Kidney (tissue), 13 donors: ENCODE measurements at regions not wholly inside any gene's neighbourhood (a gene's known extent, or its start where the extent isn't known, plus 50 kb on each side); places are given as distances from the start of the nearest gene placed in this dataset.

Source experiments
- DNase-seq, 5 donors: peaks; one replicate each; pipeline ENCODE4 v3.0.0-alpha.2; 2013 to 2020
- FAIRE-seq: peaks from 2 replicates; lab custom pipeline; 2012; peaks lifted over from hg19 to GRCh38; lab: Jason Lieb, UNC
- H3K27ac ChIP-seq, 2 donors: one replicate each; pipeline ENCODE4 v1.7.0; 2013; ENCODE audit warnings: low read depth in 2 of 2, low read length in 2 of 2, inconsistent platforms in 1 of 2
- H3K27me3 ChIP-seq: one replicate; pipeline ENCODE4 v1.7.1; 2013; ENCODE audit warnings: low read length, inconsistent platforms; ENCODE audit not compliant: control insufficient read depth, insufficient read depth
- H3K36me3 ChIP-seq, 3 donors: one replicate each; pipeline versions ENCODE4 v1.7.0 to v1.7.1; 2013; ENCODE audit warnings: low read length in 3 of 3, control low read depth in 1 of 3, inconsistent platforms in 1 of 3; ENCODE audit not compliant: insufficient read depth in 3 of 3, control insufficient read depth in 2 of 3
- H3K4me1 ChIP-seq, 3 donors: one replicate each; pipeline versions ENCODE4 v1.7.0 to v1.7.1; 2013; ENCODE audit warnings: low read length in 3 of 3, inconsistent platforms in 1 of 3, low read depth in 1 of 3; ENCODE audit not compliant: control insufficient read depth in 2 of 3, insufficient read depth in 2 of 3
- H3K4me3 ChIP-seq, 3 donors: one replicate each; pipeline versions ENCODE4 v1.7.0 to v1.8.1; 2013; ENCODE audit warnings: low read length in 3 of 3, control low read depth in 1 of 3, inconsistent platforms in 1 of 3
- H3K9ac ChIP-seq, 3 donors: one replicate each; pipeline versions ENCODE4 v1.7.0 to v1.7.1; 2013; ENCODE audit warnings: low read length in 3 of 3, control low read depth in 1 of 3, inconsistent platforms in 1 of 3
- H3K9me3 ChIP-seq, 3 donors: one replicate each; pipeline versions ENCODE4 v1.7.0 to v1.7.1; 2013; ENCODE audit warnings: low read length in 3 of 3, control low read depth in 1 of 3, inconsistent platforms in 1 of 3; ENCODE audit not compliant: control insufficient read depth in 2 of 3, insufficient read depth in 1 of 3
- CTCF ChIP-seq: IDR thresholded peaks from 3 replicates; pipeline ENCODE4 v1.5.1; 2012; ENCODE audit warnings: mild to moderate bottlenecking, moderate library complexity, borderline replicate concordance; ENCODE audit not compliant: insufficient read depth; ENCODE audit errors: extremely low read depth
- intact Hi-C: fragments of 100-400 bp; cut with DNase I; formaldehyde crosslinking; loops from one replicate; pipeline ENCODE4 v1.11.1; 2022
- donor health status: control.
- donor health status: control.
- donor health status: control.
- donor health status: control.
- donor health status: control.
- donor health status: DM: yes; HTN: yes; CAD: no.
- donor health status: Normal renal cell carcinoma (clear cell type).

GRCh38 chr12:98262902-98263301, 252.5 kb upstream of the TMPO start:
- FAIRE-seq (no peak), DNase-seq (no peak)
- H3K9ac ChIP-seq: no peak overlapping the region
- H3K4me3 ChIP-seq: no peak overlapping the region
- H3K36me3 ChIP-seq: no peaks in the 10 kb centered on the region
- H3K9me3 ChIP-seq: peaks cover 0 to 1% (median under 1%) of the 10 kb centered on the region in 3 donors
- H3K4me1 ChIP-seq: no peaks in the 10 kb centered on the region
- intact Hi-C loops: no loop called here
- no peaks in the 10 kb centered on the region for H3K27me3 ChIP-seq
- TF ChIP-seq CTCF: no peak
- H3K27ac ChIP-seq: no peak overlapping the region

GRCh38 chr12:98274430-98275130, 240.8 kb upstream of the TMPO start:
- H3K9me3 ChIP-seq: no peaks in the 10 kb centered on the region
- TF ChIP-seq CTCF: no peak
- H3K27me3 ChIP-seq: no peaks in the 10 kb centered on the region

GRCh38 chr12:98275131-98275475, 240.3 kb upstream of the TMPO start:
- Histone ChIP-seq H3K4me1 (no peaks in the 10 kb centered on the region), H3K27me3 (no peaks in the 10 kb centered on the region), H3K36me3 (no peaks in the 10 kb centered on the region), H3K27ac (no peak overlapping the region), H3K9me3 (no peaks in the 10 kb centered on the region), H3K4me3 (no peak overlapping the region), H3K9ac (no peak overlapping the region)
- no peak for TF ChIP-seq CTCF
- FAIRE-seq (no peak), DNase-seq (no peak)
- intact Hi-C loops: no loop called here

More at GRCh38 chr12:98274430-98275130, 240.8 kb upstream of the TMPO start:
- DNase-seq (no peak), FAIRE-seq (no peak)
- Histone ChIP-seq H3K4me3 (no peak overlapping the region), H3K4me1 (no peaks in the 10 kb centered on the region), H3K27ac (no peak overlapping the region), H3K9ac (no peak overlapping the region), H3K36me3 (no peaks in the 10 kb centered on the region)
- intact Hi-C loops: no loop called here

GRCh38 chr12:98280152-98280551, 235.2 kb upstream of the TMPO start:
- Histone ChIP-seq H3K36me3 (no peaks in the 10 kb centered on the region), H3K4me3 (no peak overlapping the region), H3K27ac (no peak overlapping the region), H3K4me1 (no peaks in the 10 kb centered on the region), H3K9ac (no peak overlapping the region), H3K27me3 (no peaks in the 10 kb centered on the region), H3K9me3 (no peaks in the 10 kb centered on the region)
- no peak for TF ChIP-seq CTCF
- FAIRE-seq (no peak), DNase-seq (no peak)
- intact Hi-C loops: no loop called here
